HUDEP-2 (cell line): ENCODE measurements at regions not wholly inside any gene's neighbourhood (a gene's known extent, or its start where the extent isn't known, plus 50 kb on each side); places are given as distances from the start of the nearest gene placed in this dataset.

Source experiments
- DNase-seq, 76 experiments: peaks; one replicate each; lab custom pipeline; 2025; ENCODE audit not compliant: unreplicated experiment in 76 of 76; lab: John Stamatoyannopoulos, UW

DNA sequence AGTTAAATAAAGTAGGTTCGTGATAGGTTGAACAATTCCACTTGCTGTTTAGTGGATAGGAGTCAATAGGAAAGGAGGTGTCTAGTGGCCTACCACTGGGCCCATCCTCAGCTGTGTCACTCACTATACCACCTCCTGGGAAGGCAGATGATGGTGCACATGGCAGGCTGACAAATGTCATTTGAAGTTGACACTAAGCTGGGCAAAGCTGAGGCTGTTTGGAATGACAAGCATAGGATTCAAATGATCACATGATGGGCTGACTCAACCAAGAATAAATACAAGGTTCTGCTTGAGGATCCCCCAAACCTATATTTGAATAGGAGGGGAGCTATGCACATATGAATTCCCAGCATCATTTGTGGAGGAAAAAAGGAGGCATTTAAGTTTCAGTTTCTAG lies 489.8 kb downstream of the RPS24 start:
- no peak for DNase-seq

DNA sequence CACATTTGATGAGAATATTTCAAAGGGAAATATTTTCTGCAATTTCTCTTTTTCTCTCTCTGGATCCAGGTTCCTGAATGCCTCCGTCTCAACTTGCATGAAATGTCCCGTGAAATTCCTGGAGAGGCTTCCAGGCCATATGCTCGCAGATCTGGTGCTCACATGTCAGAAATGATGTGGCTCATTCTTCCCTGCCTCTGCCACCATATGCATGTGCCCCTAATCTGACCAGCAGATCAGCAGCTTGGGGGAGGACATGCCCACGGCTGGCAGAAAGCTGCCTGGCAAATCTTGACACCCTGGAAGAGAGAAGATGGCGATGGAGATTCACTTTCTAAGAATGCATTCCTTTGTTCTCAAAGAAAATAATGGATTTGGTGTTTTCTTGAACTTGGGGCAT lies 490.7 kb downstream of the RPS24 start:
- no peak for DNase-seq

DNA sequence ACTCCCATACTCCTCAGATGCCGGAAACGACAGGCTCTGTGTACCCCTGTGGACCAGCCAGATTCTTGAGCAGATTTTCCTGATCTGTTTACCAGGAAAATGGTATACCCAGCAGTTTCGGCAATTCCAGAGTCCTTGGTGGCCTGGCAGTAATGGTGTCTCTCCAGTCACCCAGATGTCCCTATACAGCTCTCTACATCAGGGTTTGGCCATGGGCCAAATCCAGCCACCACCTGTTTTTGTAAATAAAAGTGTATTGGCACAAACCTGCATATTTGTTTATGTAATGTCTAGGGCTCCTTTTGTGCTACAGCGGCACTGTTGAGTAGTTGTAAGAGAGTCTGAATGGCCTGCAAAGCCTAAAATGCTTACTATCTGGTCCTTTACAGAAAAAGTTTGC lies 491.3 kb downstream of the RPS24 start:
- no peak for DNase-seq

DNA sequence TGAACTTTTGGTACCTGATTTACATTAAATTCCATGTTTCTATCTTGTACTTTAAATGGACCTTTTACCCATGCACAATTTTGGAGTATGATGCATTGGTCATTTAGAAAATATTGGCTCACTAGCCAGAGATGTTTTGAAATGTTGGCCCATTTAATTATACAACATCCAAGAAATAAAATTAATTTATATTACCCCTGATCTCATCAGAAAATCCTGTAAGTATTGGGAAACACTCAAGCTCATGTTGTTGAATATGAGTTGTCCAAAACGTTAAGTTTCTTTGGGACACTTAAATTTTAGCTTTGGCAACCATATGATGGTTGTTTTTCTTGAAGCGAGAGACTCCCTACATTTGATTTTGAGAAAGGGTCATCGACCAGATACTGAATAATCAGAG lies 492.7 kb downstream of the RPS24 start:
- no peak for DNase-seq

DNA sequence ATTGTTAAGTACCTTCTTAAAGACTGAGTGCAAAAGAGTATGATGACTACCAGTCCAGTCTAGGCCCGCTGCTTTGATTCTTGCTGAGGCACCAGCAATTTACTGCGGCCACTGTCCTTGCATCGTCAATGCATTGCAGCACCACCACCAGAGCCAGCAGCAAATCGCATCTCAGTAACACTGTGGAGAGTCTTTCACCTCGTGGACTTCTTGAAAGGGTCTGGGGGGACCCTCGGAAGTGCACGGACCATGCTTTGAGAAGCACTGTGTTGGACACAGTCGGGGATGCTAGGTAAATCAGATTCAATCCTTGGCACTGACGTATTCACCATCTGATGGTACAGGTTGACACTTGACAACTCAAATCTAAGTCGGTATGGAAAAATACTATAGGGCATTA lies 493.6 kb downstream of the RPS24 start:
- no peak for DNase-seq

- DNase-seq = no peak
Observed at GRCh38 chr10:78528749-78529204, 495.1 kb downstream of the RPS24 start.

DNA sequence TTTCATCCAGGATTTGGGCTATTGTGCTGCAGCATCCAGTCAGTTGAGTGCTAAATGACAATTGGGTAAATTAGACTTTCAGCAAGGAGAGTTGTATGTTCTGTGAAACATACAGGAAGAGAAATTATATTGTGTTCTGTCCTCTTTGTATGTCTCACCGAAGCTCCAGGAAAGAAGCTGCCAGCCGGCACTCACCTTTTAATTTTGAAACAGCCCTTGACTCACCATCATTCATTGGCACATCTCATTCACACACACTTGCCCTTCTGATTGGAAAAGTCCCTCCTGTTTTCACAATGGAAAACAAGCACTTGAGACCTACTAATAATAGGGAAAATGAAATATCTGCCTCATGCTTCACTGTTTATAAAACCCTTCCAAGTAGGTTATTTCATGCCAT lies 495.6 kb downstream of the RPS24 start:
- DNase-seq = no peak

DNA sequence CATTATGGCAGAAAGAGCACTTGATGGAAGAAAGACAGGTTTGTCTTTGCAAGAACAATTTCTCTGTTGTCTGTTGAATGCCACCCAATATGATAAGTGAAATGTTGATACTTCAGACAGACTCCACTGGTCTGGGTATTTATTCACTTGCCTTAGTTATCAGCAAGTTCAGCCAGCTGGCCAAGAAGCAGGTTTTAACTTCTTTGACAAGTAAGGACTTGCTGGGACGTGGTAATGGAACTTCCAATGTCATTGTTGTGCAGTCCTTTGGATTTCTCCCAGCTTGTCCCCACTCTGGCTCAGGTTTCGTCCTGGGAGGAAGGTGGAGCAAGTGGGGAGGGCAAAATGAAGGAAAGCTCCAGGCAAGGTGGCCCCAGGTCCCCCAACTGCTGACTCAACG lies 497.4 kb downstream of the RPS24 start:
- DNase-seq = no peak

DNA sequence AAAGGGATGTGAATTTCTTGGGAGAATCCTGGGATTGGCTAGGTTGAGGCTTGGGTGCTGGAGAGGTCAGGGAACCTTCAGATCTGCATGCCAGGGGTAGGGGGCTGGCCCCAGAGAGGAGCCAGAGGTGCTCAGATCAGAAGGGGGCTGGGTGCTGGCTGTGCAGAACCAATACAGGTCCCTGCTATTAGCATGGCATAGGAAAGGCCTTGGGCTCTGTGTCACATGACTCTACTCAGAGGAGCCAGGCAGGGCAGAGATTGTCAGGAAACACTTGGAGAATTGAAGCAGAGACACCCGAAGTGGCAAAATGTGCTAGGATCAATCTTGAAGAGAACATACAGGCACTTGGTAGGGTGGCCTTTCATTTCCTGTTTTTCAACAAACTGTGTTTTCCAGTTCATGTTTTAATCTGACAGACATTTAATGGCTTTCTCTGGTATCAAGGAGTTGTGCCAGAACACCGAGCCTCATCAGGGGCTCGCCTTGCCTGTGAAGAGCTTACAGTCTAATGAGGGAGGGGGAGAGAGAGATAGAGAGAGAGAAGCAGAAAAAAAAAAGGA lies 498.9 kb downstream of the RPS24 start:
- no peak for DNase-seq

- DNase-seq = no peak
Observed at GRCh38 chr10:78533098-78533497, 499.4 kb downstream of the RPS24 start.

DNA sequence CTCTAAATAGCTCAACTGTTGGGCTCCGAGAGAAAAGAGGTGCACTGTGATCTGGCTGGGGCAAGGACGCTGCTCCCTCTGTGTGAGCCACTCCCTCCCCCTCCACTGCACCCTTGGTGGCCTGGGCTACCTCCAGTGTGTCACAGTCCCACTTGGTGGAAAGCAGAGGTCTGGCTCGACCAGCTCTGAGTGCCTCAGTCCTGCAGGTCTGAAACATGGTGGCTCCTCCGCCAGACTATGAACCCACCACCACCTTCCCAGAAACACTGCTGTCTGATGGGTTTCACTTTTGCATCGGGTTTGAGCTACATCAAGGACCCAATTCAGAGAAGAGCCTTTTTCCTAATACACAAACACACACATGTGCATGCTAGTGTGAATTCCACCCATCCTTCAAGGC lies 500.1 kb downstream of the RPS24 start:
- no peak for DNase-seq

DNA sequence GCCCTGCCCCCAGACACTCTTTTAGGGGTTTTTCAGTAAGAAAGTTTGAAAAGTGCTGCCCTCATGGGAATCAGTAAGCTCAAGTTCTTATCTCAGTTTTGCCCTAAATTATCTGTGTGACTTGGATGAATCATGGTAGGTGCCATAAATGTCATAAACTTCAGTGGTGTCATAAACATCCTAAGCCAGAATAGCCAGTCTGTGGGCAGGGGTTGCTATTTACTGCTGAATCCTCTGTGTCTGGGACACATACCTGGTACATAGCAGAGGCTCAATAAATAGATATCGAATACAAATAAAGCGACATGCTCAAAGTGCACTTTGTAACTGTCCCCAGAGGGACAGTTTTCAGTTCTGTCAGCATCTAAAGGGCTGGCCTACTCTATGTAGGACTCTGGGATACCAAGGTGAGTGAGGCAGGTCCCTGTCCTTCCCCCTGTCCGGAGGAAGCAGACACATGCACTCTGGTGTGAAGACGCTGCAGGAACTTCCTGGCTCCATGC lies 502.1 kb downstream of the RPS24 start:
- DNase-seq = no peak

GRCh38 chr10:78537018-78537417 lies 503.4 kb downstream of the RPS24 start:
- DNase-seq = no peak

DNA sequence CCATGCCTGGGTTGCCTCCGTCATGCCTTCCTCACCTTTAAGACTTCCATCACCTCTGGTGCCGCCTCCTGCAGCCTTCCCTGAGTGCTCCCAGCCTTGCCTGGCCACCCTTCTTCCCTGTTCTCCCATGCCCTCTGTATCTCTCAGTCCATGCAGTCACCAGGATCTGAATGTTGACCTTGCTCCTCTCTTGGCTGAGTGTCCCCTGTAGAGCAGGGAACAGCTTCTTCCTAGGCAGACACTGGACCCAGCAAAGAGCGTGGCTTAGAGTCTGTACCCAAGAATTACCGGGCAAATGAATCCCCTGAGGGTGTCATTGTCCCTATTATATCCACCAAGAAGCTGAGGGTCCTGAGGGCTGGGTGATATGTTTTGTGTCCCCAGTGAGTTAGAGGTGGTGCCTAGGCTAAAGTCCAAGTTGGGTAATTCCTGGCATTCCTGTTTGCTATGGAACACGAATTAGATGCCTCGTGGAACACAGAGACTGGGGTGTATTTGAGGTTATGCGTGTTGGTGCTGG lies 505.6 kb downstream of the RPS24 start:
- no peak for DNase-seq

- DNase-seq = no peak
Observed at GRCh38 chr10:78540355-78541076, 506.9 kb downstream of the RPS24 start.

DNA sequence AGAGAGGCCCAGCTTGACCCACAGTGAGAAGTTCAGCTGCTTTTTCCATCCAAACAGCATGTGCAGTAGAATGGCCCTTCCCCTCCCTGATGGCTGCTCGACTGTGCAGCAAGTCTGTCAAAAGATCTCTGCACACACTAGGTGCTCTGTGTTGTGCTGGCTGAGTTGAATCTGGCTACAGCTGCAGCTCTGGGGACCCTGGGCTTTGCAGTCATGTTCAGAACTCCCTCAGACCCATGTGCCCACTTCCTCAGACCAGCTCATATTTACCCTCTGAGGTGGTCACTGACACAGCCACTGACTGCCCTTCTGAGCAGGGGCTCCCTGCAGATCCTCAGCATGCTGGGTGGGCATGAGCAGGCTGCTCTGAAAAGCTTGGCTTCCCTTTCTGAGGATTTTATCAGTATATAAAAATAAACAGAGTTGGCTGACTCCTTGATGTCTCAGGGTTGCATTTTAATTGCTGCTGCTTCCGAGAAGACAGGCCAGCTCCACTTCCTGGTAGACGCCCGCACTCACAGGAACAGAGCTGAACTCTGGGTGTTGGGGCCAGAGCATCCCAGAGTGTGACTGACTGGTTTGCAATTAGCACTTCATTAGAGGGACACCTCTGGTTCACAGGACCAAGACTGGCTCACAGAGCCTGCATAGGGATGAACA lies 507.9 kb downstream of the RPS24 start:
- no peak for DNase-seq

DNA sequence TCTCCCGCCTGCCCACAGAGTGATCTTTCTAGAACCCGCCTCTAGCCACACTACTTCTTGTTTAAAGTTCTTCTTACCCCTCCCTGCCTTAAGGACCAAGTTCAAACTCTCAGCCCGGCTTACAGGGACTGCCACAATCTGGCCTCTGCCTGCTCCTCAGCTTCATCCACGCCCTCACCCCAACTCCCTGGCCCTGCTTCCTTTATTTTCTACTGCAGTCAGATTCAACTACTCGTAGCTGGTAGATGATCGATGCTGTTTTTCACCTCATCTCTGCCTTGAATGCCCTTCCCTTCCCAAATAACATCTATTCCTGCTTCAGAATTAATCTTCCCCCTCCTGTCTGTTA lies 508.5 kb downstream of the RPS24 start:
- no peak for DNase-seq

DNA sequence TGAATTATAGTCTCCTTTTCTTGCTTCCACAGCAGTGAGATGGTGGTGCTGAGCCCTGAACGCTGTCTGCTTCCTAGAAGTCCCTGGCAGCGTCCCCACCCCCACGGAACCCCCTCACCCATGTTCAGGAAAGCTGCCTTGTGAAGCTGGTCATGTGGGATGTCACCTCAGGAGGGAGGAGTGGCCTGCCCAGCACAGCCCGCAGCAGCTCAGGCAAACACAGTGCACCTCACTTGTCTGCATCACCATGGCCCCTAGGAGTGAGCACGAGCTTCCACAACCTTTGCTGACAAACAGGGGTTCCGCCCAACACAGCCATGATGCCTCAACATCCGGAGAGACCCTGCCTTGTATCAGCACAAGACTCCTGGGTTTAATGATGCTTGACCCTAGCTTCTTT lies 508.9 kb downstream of the RPS24 start:
- DNase-seq = no peak

DNA sequence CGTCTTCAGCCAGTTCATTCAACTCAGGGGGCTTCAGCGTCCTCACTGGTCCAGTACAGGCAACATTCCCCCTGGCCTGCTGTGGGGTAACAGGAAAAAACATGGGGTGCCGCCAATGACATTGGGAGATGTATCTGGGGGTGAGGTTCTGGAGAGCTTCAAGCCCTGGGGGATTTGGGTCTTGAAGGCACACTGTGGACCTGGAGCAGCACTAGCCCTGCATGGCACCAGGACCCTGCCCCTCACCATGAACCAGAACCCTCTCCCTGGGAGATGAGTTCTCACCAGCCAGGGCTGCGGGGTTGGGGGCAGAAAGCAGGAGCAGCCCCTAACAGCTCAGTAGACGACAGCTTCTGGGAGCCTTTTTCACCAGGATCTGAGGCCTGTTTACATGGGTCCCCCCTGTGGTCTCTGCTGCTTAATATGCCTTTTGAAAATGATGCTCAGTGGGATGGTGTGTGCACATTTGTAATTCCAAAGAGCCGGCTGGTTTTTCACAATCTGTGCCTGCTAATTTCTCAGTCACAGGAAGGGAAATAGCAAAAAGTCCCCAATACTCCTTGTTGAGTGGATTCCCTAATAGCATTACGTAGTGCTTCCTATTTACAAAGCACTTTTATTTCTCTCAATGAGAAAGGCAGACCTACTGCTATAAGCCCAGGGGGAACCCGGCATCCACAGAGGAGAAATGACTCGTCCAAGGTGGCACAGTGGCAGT lies 509.5 kb downstream of the RPS24 start:
- no peak for DNase-seq

DNA sequence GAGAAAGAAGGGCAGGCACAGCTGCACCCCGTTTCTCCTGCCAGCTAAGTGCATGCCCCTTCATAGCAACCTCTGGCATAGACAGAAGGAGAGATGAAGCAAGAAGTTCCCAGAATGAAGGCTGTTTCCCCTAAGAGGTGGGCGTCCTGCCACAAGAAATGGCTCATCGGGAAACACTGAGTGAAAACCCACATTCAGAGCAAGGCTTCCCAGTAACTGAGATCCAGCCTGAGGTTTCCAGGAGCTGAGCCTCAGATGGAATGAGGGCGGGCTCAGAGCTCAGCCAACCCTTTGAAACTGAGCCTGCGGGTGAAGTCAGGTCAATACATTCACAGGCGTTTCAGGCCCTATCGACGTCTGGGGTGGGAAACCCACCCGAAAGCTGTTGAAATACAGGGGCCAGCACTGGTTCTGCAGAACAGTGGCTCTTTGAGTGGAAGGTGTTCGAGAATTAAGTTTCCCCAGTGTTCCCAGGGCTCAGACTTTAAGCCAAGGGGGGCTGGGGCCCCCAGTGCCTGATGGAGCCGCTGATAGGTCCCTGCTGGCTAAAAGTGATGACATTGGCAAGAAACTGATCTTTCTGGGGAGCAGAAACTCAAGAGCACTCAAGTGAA lies 510.2 kb downstream of the RPS24 start:
- DNase-seq = no peak
